ENCODE measurements at regions not wholly inside any gene's neighbourhood (a gene's known extent, or its start where the extent isn't known, plus 50 kb on each side); places are given as distances from the start of the nearest gene placed in this dataset.

DNA sequence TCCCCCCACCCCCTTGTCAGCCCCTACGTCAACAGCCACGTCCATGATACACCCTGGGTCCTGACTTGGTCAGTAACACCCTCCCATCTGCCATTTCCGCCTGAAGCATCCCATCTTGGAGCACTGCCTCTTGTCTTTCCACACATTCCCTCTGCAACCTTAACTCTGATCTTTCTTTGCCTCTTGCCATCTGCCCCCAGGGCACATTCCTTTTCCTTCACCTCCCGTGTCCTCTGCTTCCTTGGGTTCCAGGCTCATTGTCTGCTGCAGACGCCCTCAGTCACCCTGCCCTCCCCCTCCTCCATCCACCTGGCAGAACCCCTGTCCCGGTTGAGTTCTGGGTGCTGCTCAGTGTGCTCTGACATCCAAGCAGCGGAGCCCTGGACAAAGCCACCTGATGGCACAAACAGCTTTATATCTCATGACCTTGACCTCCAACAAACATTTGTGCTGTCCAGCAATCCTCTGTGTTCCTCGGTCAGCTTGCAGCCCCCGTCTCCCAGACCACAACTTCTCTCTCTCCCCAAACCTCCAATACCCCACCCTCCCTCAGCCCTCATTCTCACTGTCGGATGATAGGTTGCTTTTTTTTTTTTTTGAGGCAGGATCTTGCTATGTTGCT is 97.7 kb upstream of the IER5L start:
- no peak for DNase-seq

DNA sequence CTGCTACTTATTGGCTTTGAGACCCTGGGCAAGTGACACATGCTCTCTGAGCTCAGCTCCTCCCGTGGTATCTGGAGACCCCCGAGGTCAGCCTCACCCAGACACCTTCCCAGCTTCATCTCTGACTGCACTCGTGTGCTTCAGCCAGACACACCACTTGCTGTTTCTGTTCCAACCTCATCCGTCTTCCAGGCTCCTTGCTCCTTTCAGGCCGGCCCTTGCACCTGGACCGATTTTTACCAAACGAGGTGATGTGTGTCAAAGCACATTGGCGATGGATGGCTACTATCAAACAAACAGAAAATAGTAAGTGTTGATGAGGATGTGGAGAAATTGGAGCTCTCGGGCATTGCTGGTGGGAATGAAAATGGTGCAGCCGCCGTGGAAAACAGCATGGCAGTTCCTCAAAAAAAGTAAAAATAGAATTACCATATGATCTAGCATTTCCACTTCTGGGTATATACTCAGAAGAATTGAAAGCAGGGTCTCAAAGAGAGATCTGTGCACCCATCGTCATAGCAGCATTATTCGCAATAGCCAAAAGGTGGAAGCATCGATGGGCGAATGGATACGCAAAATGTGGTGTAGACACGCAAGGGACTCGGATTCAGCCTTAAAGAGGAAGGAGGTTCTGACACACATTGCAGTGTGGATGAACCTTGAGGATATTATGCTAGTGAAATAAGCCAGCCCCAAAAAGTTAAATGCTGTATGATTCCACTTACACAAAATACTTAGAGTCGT is 96.1 kb upstream of the IER5L start:
- DNase-seq, result no peak

DNA sequence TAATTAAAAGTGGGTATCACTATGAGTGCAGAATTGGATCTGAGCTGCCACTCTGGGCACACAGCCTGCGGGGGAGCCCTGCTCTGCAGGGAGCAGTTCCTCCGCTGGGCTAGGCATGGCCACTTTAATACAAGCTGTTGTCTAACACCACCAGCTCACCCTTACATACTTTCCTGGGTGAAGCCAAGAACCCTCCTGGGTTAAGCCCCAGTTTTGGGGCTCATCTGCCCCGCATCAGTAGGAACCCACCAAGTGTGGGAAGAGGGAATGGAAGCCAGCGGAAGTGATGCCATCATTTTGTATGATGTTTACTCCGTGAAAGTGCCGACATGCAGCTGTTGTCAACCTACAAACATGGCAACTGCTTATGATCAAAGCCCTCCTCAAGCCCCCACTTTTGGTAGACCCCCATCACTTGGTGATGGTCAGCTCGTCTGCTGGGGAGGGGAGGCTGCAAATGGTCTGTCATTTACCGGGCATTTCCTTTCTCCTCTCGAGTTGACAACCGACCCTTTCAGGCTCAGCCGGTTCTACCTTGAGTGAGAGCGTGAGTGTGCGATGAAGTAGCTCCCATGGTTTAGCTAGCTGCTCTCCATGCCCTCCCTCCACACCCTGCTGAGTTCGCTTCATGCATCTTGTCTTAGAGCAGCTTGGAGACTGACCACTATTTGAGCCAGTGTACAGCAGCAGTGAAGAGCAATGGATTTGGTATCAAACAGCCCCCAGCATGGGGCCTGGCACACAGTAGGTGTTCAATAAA is 95.3 kb upstream of the IER5L start:
- no peak for DNase-seq

DNA sequence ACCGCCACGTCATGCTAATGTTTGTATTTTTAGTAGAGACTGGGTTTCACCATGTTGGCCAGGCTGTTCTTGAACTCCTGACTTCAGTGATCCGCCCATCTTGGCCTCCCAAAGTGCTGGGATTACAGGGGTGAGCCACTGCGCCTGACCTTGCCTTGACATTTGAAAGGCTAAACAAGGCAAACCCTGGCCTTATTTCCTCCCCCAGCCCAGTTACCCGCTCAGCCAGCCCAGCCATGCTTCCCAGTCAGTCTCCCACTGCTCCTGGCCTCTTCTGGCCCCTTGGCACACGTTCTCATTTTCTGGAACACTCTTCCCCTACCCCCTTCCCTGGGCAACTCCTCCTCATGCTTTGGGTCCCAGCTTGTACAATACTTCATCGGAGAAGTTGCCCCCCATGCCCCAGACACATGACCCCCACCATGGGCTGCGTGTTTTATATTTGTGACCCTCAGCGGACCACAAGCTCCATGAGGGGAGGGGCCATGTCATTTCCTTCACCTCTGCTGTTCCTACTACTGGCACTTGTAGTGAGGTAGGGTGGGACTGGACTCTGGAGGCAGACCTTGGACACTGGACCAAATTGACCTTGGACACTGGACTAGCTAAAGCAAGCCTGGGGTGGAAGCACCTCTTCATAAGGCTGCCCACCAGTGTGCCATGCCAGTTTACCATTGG is 94.4 kb upstream of the IER5L start:
- no peak for DNase-seq

DNA sequence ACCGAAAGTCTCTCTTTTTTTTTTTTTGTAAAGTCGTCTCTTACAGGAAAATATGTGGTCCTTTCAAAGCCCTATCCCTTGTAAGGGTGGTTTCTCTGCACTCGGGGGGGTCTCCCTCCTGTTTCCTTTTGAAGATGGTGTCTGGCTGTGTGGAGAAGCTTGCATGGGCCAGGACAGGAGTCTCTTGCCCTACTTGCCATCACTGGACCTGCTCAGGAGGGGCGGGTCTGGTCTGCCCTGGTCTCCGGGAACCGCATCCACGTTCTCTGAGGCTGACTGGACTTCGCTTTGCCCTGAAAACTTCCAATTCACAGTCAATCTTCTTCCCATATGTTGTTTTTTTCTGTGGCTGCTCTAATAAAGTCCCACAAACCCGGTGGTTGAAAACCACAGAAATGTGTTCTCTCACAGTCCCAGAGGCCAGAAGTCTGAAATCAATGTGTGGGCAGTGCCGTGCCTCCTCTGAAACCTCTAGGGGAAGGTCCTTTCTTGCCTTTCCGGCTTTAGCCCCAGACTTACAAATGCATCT is 92.9 kb upstream of the IER5L start:
- no peak for DNase-seq

DNA sequence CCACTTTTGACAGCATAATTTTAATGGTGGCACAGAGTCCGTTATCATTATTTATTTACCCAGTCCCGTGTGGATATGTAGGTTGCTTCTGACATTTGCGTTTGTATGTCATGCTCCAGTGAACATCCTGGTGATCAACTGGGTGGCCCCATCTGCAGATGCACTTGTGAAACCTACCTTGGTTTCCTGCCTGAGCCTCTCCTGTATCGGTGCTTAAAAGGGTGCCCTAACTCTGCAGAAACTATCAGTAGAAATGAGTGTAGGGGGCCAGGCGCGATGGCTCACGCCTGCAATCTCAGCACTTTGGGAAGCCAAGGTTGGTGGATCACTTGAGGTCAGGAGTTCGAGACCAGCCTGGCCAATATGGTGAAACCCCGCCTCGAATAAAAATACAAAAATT is 92.1 kb upstream of the IER5L start:
- peak; percentile 33 for DNase-seq

DNA sequence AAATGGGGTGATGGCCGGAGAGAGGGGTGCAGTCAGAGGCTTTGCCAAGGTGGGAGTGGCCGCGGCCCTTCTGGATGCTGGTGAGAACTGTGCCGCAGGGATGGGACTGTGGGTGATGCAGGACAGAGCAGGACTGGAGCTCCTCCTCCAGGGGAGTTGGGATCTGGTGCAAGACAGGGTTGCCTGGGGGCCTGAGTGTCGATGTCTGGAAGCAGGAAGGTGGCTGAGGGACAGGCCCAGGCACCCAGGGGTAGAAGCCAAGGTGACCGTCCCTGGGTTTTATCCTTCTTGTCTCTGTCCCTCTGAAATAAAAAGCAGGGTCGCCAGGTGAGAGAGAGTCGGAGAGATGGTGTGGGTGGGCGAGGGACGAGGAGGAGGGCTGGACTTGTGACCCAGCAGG is 89.1 kb upstream of the IER5L start:
- DNase-seq, result no peak

DNA sequence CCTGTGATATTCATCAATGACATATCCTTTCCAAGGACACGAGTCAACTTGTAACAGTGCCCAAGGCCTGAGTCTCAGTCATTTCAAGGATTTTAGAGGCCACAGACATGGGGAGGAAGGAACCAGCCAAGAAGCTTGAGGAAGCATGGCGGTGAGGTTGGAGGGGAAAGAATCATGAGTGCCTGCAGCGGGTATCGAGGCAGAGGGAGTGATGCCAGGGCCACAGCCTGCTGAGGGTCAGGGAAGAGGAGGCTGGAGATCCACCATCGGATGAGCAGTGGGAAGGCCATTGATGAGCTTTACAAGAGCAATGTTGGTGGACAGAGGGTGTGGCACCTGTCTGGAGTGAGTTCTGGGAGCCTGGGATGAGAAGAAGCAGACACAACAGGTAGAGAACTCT is 88.5 kb upstream of the IER5L start:
- no peak for DNase-seq

DNA sequence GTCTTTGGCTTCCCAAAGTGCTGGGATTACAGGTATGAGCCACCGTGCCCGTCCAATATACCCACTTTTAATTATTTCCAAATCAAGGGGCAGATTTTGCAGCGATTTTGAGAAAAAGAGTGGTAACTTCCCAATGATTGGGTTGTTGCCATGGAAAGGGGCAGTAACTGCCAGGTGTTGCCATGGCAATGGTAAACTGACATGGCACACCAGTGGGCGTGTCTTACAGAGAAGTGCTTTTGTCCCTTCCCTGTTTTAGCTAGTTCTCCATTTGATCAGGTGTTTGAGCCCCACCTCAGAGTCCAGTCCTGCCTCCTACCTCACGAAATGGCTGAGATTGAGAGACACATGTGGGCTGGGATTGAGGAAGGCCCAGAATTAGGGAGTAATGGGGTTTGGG is 86.3 kb upstream of the IER5L start:
- DNase-seq, result no peak

DNA sequence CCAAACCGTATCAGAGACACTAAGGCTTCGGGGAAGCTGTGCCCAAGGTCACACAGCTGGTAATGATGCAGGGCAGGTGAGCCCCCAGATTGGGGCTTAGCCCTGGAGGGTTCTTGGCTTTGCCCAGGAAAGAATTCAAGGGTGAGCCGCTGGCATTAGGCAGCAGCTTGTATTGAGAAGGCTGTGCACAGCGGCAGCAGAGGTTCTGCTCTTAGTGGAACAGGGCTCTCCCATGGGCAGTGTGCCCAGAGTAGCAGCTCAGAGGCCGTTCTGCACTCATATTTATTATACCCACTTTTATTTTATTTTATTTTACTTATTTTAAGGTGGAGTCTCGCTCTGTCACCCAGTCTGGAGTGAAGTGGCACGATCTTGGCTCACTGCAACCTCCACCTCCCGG is 85.8 kb upstream of the IER5L start:
- DNase-seq, result no peak

DNA sequence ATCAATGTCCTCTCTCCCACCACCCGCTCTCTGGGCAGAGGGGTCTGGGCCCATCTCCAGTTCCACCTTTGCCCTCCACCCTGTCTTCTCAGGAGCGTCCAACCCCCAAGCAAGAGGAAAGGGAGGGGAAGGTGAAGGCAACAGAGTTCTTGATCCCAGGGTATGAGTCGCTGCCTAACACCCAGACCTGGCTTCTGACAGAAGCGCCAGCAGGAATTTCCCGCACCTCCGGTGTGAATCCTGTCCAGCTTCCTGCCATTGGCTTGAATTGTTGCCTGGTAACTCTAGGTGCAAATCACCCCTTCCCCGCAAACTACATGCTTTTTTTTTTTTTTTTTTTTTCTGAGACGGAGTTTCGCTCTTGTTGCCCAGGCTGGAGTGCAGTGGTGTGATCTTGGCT is 84.2 kb upstream of the IER5L start:
- no peak for DNase-seq

DNA sequence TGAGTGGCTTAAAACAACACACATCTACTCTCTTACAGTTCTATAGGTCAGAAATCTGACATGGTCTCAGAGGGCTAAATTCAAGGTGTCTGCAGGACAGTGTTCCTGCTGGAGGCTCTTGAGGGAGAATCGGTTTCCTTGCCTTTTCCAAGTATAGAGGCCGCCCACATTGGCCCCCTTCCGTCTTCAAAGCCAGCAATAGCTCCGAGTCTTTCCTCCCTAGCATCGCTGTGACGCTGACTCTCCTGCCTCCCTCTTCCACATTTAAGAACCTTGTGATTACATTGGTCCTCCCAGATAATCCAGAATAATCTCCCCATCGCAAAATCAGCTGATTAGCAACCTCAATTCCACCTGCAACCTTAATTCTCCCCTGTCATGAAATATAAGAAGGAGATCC is 81.3 kb upstream of the IER5L start:
- DNase-seq, result no peak

DNA sequence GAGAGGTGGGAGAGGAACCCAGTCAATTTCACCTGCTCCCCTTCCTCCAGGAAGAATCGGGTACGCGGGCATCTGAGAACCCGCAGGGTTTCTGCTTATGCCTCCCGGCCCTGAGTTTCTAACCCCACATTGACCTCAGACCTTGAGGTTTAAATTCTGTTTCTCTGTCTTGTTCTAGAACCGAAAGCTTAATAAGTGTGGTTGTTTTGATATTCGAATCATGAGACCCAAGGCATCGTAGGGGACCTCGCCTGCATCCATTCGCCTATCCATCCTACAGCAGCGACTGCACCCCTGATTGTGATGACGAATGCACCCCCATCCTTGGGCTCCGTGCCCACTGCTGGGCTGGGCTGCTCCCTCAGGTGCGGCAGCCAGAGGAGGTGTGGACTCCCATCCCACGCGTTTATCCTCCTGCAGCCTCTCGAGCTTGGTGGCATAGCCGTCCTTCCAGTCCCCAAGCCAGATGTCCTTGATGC is 80.8 kb upstream of the IER5L start:
- DNase-seq, result no peak

DNA sequence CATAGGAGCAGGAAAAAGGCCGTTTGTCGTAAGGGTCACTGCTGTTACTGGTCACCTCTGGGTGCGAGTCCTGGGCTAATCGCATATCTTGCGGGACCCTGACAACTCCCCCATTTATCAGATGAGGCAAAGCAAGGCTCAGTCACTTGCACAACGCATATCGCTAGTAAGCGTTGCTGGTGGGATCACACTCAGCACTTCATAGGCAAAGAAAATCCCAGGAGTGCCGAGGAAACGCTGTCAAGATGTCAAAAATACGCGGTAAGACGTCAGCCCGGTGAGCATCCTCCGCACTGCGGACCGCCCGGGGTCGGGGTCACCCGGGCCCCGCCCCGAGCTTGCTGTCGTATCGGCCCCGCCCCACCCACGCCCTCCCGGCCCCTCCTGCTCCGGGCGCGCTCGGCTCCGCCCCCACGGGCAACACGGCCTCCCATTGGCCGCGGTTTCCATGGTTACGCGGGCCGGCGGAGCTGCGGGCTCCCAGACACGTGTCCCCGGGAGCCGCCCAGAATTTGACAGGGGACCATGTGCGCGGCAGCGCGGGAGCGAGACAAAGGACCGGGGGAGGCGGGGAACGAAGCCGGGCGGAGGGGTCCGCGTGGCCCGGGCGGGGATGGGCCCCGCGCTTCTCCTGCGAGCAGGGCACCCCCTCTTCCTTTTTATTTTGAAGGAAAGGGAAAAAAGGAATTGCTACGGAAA is 80.2 kb upstream of the IER5L start:
- DNase-seq, result peak; percentile 89

DNA sequence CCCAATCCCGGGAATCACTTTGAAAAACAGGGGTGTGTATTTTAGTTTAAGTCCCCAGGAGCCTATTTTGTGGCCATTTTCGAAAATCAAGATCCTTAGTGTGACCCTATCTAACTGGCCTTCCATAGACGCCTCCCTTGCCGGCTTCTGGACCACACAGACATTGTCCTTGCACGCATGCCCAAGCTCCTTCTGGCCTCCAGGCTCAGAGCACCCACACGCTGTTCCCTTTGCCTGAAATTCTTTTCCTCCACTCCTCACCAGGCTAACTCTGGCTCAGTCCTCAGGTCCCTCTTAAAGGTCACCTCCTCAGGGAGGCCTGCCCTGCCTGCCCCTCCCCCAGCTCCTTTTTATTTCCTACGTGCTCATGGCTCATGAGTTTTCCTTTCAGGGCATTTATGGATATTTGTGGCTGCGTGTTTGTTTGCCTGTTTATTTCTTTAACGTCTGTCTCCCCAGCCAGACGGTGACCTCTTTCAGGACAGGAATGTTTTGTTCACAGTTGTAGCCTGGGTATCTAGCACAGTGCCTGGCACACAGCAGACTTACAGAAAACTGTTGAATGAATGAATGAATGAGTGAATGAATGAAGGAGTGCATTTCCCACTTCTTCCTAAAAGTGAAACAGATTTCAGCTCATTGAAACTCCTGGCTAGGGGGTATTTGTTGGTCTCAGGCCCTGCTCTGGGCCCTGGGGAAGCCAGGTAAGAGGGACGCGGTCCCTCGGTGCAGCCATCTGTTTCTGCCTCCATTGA is 79.1 kb upstream of the IER5L start:
- DNase-seq, result no peak

DNA sequence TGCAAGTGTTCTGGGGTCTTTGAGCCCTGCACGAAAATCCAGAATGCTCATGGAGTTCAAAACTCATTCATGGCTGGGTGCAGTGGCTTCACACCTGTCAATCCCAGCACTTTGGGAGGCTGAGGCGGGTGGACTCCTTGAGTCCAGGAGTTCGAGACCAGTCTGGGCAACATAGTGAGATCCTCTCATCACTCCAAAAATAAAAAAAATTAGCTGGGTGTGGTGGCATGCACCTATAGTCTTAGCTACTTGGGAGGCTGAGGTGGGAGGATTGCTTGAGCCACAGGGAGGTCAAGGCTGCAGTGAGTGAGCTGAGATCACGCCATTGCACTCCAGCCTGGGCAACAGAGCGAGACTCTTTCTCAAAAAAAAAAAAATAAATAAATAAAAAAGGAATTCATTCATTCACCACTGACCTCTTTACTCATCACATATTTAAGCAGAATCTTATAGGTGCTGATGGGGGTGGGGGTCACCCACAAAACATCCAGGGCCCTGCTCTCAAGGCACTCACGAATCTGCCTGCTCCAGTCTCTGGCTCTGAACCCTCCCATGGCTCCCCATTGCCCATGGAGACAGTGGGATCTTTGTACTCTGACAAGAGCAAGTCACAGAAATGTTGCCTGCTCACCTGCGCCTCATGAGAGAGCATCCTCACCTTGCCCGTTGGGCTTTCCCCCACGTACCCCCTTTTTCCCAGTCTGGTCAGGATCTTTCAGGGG is 76.7 kb upstream of the IER5L start:
- no peak for DNase-seq

DNA sequence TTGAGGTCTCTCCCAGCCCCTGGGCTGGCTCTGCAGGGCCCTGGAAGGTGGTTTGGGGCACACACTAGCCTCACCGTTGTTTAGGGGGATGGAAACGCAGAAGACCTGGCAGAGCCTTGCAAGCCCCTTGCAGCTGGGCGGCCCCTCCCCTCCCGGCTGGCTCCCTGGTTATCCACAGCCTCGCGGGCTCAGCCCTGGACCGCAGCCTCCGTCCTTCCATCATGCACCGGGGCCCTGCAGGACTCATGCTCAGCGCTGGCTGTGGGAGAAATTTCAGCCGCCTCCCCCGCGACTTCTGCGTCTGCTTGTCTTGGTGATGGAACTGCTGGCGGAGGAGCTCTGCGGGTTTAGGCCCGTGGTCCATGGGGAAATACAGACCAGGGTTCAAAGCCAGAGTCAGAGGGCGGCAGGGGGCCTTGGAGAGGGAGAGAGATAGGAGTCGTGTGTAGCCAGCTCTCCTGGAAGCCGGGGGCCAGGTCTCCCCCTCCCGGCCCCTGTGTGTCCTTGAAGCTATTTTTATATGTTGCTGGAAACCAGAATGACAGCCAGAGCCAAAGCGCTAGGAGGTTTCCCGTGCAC is 75.8 kb upstream of the IER5L start:
- no peak for DNase-seq

DNA sequence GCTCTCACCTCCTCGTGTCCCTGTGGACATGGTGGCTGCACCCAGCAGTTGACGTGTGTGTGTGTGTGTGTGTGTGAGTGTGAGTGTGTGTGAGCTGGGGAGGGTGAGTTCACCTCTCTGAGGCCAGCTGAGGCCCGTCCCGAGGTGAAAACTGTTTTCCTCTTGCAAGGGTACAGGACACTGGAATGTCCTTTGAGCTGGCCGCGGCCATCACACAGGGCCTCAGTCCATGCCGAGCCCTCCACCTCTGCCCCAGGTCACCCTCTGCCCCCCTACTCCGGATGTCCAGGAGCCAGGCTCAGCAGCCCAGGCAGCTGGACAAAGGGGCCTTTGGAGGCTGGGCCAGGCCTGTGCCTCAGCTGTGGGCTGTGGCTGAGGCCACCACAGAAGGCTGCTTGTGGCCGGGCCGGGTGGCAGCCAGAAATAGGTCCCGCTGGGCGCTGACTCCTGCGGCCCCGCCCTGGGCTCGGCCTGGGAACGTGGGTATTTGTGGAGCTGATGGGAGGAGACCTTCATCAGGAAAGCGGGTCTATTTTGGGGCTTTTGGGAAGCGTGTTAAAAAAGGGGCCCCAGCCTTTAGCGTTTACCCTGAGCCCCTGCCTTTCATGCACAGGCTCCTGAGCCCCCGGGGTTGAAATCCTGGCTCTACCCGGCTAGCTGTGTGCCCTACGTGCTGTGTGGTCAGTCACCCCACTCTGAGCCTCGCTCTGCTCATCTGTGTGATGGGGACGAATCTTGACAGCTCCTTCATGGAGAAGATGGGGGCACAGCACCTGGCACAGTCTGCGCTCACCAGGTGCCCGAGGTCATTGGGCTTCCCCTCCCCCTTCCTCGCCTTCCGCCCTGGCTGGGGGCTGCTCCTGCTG is 75.1 kb upstream of the IER5L start:
- DNase-seq, result no peak

DNA sequence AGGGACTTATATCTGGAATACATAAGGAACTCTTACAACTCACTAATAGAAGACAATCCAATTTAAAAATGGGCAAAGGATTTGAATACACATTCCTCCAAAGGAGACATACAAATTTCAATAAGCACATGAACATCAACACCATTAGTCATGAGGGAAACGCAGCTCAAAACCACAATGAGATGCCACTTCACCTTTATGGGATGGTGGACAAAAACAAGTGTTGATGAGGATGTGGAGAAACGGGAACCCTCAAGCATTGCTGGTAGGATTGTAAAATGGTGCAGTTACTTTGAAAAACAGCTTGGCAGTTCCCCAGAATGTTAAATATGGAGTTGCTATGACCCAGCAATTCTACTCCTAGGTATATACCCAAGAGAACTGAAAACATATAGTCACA is 72.7 kb upstream of the IER5L start:
- DNase-seq, result no peak

Measured in stimulated activated CD4-positive, alpha-beta T cell treated with anti-CD3 and anti-CD28 coated beads, Interleukin-4, amount 100 ng/mL, for 24 hours (primary cell).